ENCODE measurements at regions not wholly inside any gene's neighbourhood (a gene's known extent, or its start where the extent isn't known, plus 50 kb on each side); places are given as distances from the start of the nearest gene placed in this dataset.

DNA sequence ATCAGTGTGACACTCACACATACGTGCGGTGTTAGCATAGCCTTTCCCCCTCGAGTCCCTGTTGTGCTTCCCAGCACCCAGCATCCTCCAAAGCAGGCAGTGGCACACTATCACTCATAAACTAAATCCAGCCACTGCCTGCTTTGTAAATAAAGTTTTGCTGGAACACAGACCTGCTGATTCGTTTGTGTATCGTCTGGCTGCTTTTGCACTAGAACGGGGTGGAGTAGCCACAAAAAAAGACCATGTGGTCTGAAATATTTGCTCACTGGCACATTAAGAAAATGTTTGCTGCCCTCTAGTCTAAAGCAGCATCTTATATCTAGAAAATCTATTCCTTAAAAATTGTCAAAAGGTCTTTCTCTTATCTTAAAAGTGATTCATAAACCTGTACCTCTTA, 341.2 kb upstream of the ZFHX3 start (continued):
- TF ChIP-seq, protein P1, sequence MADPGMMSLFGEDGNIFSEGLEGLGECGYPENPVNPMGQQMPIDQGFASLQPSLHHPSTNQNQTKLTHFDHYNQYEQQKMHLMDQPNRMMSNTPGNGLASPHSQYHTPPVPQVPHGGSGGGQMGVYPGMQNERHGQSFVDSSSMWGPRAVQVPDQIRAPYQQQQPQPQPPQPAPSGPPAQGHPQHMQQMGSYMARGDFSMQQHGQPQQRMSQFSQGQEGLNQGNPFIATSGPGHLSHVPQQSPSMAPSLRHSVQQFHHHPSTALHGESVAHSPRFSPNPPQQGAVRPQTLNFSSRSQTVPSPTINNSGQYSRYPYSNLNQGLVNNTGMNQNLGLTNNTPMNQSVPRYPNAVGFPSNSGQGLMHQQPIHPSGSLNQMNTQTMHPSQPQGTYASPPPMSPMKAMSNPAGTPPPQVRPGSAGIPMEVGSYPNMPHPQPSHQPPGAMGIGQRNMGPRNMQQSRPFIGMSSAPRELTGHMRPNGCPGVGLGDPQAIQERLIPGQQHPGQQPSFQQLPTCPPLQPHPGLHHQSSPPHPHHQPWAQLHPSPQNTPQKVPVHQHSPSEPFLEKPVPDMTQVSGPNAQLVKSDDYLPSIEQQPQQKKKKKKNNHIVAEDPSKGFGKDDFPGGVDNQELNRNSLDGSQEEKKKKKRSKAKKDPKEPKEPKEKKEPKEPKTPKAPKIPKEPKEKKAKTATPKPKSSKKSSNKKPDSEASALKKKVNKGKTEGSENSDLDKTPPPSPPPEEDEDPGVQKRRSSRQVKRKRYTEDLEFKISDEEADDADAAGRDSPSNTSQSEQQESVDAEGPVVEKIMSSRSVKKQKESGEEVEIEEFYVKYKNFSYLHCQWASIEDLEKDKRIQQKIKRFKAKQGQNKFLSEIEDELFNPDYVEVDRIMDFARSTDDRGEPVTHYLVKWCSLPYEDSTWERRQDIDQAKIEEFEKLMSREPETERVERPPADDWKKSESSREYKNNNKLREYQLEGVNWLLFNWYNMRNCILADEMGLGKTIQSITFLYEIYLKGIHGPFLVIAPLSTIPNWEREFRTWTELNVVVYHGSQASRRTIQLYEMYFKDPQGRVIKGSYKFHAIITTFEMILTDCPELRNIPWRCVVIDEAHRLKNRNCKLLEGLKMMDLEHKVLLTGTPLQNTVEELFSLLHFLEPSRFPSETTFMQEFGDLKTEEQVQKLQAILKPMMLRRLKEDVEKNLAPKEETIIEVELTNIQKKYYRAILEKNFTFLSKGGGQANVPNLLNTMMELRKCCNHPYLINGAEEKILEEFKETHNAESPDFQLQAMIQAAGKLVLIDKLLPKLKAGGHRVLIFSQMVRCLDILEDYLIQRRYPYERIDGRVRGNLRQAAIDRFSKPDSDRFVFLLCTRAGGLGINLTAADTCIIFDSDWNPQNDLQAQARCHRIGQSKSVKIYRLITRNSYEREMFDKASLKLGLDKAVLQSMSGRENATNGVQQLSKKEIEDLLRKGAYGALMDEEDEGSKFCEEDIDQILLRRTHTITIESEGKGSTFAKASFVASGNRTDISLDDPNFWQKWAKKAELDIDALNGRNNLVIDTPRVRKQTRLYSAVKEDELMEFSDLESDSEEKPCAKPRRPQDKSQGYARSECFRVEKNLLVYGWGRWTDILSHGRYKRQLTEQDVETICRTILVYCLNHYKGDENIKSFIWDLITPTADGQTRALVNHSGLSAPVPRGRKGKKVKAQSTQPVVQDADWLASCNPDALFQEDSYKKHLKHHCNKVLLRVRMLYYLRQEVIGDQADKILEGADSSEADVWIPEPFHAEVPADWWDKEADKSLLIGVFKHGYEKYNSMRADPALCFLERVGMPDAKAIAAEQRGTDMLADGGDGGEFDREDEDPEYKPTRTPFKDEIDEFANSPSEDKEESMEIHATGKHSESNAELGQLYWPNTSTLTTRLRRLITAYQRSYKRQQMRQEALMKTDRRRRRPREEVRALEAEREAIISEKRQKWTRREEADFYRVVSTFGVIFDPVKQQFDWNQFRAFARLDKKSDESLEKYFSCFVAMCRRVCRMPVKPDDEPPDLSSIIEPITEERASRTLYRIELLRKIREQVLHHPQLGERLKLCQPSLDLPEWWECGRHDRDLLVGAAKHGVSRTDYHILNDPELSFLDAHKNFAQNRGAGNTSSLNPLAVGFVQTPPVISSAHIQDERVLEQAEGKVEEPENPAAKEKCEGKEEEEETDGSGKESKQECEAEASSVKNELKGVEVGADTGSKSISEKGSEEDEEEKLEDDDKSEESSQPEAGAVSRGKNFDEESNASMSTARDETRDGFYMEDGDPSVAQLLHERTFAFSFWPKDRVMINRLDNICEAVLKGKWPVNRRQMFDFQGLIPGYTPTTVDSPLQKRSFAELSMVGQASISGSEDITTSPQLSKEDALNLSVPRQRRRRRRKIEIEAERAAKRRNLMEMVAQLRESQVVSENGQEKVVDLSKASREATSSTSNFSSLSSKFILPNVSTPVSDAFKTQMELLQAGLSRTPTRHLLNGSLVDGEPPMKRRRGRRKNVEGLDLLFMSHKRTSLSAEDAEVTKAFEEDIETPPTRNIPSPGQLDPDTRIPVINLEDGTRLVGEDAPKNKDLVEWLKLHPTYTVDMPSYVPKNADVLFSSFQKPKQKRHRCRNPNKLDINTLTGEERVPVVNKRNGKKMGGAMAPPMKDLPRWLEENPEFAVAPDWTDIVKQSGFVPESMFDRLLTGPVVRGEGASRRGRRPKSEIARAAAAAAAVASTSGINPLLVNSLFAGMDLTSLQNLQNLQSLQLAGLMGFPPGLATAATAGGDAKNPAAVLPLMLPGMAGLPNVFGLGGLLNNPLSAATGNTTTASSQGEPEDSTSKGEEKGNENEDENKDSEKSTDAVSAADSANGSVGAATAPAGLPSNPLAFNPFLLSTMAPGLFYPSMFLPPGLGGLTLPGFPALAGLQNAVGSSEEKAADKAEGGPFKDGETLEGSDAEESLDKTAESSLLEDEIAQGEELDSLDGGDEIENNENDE (IDR thresholded peaks at IDR 0.05; ENCODE audit: insufficient replicate concordance, low read length): no peak
- TF ChIP-seq SP1 (IDR thresholded peaks at IDR 0.05; ENCODE audit: low read depth, low read length) (no peak), NANOG (IDR thresholded peaks at IDR 0.05; ENCODE audit: insufficient read depth, low read depth, low read length, poor library complexity, severe bottlenecking) (no peak), TCF12 (IDR thresholded peaks at IDR 0.05; ENCODE audit: low read depth, low read length) (no peak), TEAD4 (IDR thresholded peaks at IDR 0.05; ENCODE audit: low read depth, low read length) (no peak), CTBP2 (IDR thresholded peaks at IDR 0.05; ENCODE audit: borderline replicate concordance, insufficient read depth, insufficient read length, low read length) (no peak), SAP30 (IDR thresholded peaks at IDR 0.05; ENCODE audit: insufficient read depth, insufficient replicate concordance, low read length) (no peak), SP4 (IDR thresholded peaks at IDR 0.05; ENCODE audit: low read length) (no peak), SUZ12 (IDR thresholded peaks at IDR 0.05; ENCODE audit: low read length) (no peak), KDM4A (IDR thresholded peaks at IDR 0.05; ENCODE audit: low read depth, low read length, severe bottlenecking) (no peak)
- TF ChIP-seq, protein P2, sequence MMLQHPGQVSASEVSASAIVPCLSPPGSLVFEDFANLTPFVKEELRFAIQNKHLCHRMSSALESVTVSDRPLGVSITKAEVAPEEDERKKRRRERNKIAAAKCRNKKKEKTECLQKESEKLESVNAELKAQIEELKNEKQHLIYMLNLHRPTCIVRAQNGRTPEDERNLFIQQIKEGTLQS (IDR thresholded peaks at IDR 0.05; ENCODE audit: insufficient read depth, low read depth, low read length): no peak

Data from H1 (cell line).